C1 segment of cervical spinal cord (tissue), 14 donors: ENCODE measurements at regions not wholly inside any gene's neighbourhood (a gene's known extent, or its start where the extent isn't known, plus 50 kb on each side); places are given as distances from the start of the nearest gene placed in this dataset.
A peak's percentile ranks its signal among the peaks of the same experiment; 100 is the strongest.

Experiments used
- DNase-seq, 14 donors: peaks; one replicate each; lab custom pipeline; 2025; lab: John Stamatoyannopoulos, UW

- no peak for DNase-seq
These were observed 142.9 kb upstream of the WNT4 start for GRCh38 chr1:22285549-22286396.

DNA sequence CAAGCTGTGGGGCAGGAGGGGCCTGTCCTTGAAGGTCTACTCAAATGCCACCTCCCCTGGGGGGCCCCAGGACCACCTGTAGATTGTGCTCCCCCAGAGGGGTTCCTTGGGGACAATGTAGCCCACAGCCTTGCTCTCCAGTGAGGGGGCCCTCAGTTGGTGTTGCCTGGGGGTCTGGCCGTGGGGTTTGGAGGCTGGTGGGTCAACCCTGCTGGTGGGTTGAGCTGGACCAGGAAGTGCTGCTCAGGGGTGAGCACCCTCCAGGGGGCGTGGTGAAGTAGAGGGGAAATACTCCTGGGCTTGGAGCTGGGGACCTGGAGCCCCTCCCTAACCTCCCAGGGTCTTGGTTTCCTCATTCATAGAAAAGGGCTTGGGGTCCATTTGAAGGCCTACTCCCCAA, 143.6 kb upstream of the WNT4 start:
- no peak for DNase-seq

- DNase-seq = no peak
These were observed 144.4 kb upstream of the WNT4 start for GRCh38 chr1:22287273-22287672.

GRCh38 chr1:22287946-22288520, 145.1 kb upstream of the WNT4 start:
- peak in 2 of 14 donors; percentile 8 to 71 for DNase-seq

GRCh38 chr1:22288593-22289241, 145.8 kb upstream of the WNT4 start:
- no peak for DNase-seq

GRCh38 chr1:22289307-22289995, 146.6 kb upstream of the WNT4 start:
- DNase-seq = no peak

DNA sequence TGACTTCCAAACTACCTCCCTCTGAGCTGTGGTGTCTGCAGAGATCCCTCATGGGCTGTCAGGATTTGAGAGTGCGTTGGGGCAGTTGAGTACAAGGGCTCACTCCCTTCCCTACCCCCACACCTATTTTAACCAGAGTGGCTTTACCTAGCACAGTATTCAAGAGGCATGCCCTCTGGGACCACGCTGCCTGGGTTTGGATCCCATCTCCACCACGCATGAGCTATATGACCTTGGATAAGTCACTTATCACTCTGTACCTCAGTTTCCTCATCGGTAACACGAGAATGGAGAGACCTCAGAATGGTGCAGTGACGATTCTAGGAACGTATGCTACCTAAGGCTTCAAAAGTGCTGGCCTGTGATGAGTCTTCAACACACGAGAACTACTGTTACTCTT, 147.3 kb upstream of the WNT4 start:
- no peak for DNase-seq

DNA sequence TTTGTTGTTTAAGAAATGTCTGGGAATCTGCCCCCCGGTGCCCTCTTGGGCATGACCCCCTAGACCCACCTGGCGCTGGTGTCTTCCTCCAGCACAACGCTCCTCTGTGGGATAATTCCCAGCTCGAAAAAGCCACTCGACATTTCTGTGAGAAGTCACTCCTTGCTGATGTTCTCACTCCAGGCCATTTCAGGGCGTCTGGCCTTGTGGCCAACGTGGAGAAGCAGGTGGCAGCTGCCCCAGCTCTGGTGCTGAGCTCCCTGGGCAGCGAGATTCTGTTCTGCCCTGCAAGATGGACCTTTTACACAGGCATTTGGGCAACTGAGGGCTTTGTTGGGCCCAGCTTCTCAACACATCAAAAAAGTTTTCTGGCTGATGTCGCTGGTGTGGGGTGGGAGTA, 147.7 kb upstream of the WNT4 start:
- no peak for DNase-seq

DNA sequence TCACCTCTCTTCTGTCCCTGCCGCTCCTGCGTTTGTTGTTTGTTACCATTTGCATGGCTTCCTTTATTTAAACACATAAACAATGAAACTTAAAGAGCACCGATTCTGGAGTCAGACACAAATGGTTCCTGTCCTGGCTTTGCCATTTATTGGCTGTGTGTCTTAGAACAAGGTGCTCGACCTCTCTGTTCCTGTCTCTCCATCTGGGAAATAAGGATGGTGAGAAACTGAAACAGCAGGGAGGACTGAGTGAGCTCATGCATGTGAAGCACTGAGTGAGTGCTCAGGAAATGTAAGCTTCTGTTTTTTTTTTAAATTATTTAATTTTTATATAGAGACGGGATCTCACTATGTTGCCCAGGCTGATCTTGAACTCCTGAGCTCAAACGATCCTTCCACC, 148.2 kb upstream of the WNT4 start:
- no peak for DNase-seq

DNA sequence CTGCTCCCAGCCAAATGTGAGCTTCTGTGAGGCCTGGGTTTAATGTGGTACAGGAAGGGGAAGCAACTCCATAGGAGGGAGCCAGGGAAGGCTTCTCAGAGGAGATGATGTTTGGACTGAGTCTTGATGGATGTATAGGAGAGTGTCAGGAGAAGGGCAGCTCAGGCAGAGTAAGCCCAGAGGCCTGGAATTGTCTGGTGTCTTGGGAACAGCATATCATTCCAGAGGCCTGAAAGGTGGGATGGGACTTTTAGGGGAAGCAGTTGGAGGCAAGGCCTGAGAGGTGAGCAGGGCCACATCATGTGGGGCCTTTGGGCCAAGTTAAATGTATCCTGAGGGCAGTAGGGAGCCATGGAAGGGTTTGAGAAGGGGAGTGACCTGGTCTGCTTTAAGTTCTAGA, 148.6 kb upstream of the WNT4 start:
- no peak for DNase-seq

GRCh38 chr1:22292011-22292788, 149.3 kb upstream of the WNT4 start:
- no peak for DNase-seq

- DNase-seq = no peak
These were observed 152.5 kb upstream of the WNT4 start for GRCh38 chr1:22295396-22295795.

DNA sequence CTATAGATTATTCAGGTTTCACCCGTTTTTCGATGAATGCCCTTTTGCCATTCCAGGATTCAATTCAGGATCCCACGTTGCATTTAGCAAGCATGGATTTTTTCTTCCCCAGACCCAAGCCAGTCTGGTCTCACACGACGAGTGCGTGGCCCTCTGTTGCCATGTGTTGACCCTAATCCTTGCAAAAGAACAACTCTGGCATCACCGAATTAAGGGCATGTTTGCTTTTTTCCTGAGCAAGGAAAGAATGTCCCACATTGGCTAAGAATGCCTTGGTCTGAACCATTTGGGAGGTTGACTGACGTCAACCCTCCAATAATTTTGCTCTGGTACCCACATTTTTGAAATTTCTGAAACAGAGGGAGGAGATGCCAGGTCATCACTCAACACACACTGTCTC, 153.0 kb upstream of the WNT4 start:
- no peak for DNase-seq

- DNase-seq = no peak
These were observed 154.0 kb upstream of the WNT4 start for GRCh38 chr1:22296701-22297591.

DNA sequence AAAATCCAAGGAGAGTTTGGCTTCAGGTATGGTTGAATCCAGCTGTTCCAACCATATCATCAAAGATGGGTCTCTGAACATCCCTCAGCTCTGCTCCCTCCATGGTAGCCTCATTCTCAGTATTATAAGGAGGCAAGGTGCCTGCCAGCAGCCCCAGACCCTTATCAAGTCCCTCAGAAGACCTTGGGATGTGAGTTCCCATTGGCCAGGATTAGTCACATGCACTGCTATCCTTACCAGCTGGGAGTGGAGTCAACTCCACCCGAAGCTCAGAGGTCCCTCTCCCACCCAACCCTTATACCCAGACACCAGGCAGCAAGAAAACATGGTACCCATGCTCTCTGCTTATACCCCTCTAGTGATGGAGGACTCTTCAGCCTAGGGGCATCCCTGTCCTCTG, 153.7 kb upstream of the ZBTB40 start:
- DNase-seq = no peak

- DNase-seq = no peak
These were observed 147.8 kb upstream of the ZBTB40 start for GRCh38 chr1:22303816-22304215.

DNA sequence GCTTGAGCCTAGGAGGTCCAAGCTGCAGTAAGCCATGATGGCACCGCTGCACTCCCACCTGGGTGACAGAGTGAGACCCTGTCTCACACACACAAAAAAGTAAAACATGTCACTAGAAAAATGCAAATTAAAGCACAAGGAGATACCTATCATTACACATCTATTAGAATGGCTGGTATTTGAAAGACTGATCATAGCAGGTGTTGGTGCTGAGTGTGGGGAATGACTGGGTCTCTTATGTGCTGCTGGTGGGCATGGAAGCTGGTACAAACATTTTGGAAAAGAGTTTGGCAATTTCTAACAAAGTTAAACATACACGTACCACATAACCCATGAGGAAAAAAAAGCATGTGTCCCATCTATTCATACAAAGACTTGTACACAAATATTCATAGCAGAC, 142.1 kb upstream of the ZBTB40 start:
- no peak for DNase-seq

DNA sequence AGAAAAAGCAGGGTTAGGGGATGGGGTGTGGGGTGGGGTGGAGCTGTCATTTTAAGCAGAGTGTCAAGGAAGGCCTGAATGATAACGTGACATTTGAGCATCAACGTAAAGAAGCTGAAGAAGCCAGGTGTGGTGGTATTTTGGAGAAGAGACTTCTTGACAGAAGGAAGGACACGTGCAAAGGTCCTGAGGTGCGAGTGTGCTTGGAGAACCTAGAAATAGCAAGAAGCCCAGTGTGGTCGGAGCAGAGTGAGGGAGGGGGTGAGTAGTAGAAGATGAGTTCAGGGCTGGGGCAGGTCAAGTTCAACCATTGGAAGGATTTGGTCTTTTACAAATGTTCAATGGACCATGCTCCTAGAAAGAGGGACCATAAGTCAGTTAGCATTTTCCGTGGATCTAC, 140.2 kb upstream of the ZBTB40 start:
- DNase-seq = no peak

- no peak for DNase-seq
These were observed 138.3 kb upstream of the ZBTB40 start for GRCh38 chr1:22313321-22313720.

GRCh38 chr1:22314706-22315105, 136.9 kb upstream of the ZBTB40 start:
- DNase-seq = no peak
